ENCODE measurements at regions not wholly inside any gene's neighbourhood (a gene's known extent, or its start where the extent isn't known, plus 50 kb on each side); places are given as distances from the start of the nearest gene placed in this dataset.

- no peak for TF ChIP-seq ARNT2 (CRISPR knock-in tag; IDR thresholded peaks at IDR 0.05; ENCODE audit: low read depth)
- no peak for TF ChIP-seq EZH2 (conservative IDR thresholded peaks at IDR 0.05; ENCODE audit: low read depth, low read length)
- TF ChIP-seq ZNF720 (CRISPR knock-in tag; IDR thresholded peaks at IDR 0.05), result no peak
- no peak for TF ChIP-seq ZMYM2 (CRISPR knock-in tag; IDR thresholded peaks at IDR 0.05)
- no peak for TF ChIP-seq TRIM24 (CRISPR knock-in tag; IDR thresholded peaks at IDR 0.05)
- TF ChIP-seq CTCF (CRISPR knock-in tag; IDR thresholded peaks at IDR 0.05), result no peak
- no peak for TF ChIP-seq MXI1 (IDR thresholded peaks at IDR 0.05; ENCODE audit: borderline replicate concordance, low read depth, low read length)
- no peak for TF ChIP-seq REST (IDR thresholded peaks at IDR 0.05; ENCODE audit: borderline replicate concordance in 1 of 2, low read depth in 1 of 2, low read length in 2 of 2)
- no peak for TF ChIP-seq CHD2 (IDR thresholded peaks at IDR 0.05; ENCODE audit: low read depth, low read length)
- no peak for TF ChIP-seq ZFP36L1 (CRISPR knock-in tag; IDR thresholded peaks at IDR 0.05)
Measured at GRCh38 chrX:146449243-146449642, 360.3 kb upstream of the CXorf51B start.

All from HepG2 (cell line).